ENCODE measurements at regions not wholly inside any gene's neighbourhood (a gene's known extent, or its start where the extent isn't known, plus 50 kb on each side); places are given as distances from the start of the nearest gene placed in this dataset.
"Not testable (repeated sequence)": the region's sequence is repeated elsewhere in the genome, so short reads cannot be mapped to it uniquely, and the experiment has no call there.

GRCh38 chr16:21344361-21344912, 66.3 kb upstream of the CRYM start:
- intact Hi-C loops (cut with DNase I); H3K27me3 ChIP-seq (ENCODE audit: control insufficient read depth, insufficient read depth); H3K9me3 ChIP-seq (ENCODE audit: control insufficient read depth, low read length); ATAC-seq; H3K4me1 ChIP-seq (ENCODE audit: control insufficient read depth, insufficient read depth, low read length); H3K27ac ChIP-seq (ENCODE audit: low read length); DNase-seq; H3K4me3 ChIP-seq (ENCODE audit: low read length): not testable (repeated sequence)
- 89% methylated on average over 12 of the region's 12 CpGs for WGBS

GRCh38 chr16:21341101-21341500, 63.0 kb upstream of the CRYM start:
- ATAC-seq: no peak
- 92% methylated on average over 3 of the region's 3 CpGs for WGBS

DNA sequence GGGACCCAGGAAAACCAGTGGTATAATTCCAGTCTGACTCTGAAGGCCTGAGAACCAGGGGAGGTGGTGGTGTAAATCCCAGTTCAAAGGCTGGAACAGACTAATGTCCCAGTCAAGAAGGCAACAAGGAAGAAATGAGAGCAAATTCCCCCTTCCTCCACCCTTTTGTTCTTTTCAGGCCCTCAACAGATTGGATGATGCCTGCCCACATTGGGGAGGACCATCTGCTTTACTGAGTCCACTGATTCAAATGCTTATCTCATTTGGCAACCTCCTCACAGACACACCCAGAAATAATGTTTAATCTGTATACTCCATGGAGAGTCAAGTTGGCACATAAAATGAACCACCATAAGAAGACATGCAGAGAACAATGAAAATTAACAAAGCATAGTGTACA, 61.9 kb upstream of the CRYM start:
- Histone ChIP-seq H3K9me3 (ENCODE audit: control insufficient read depth, low read length) (no peaks in the 10 kb centered on the region), H3K4me1 (ENCODE audit: control insufficient read depth, insufficient read depth, low read length) (no peaks in the 10 kb centered on the region), H3K27me3 (ENCODE audit: control insufficient read depth, insufficient read depth) (no peaks in the 10 kb centered on the region), H3K27ac (ENCODE audit: low read length) (no peak overlapping the region), H3K4me3 (ENCODE audit: low read length) (no peak overlapping the region)
- no peak for ATAC-seq
- DNase-seq: no peak
- intact Hi-C loops (cut with DNase I): loop anchor here in 1 of 4 donors (10.0 kb wide), 1 partner anchor 1335 kb away; no protein-coding TSS in a partner anchor

More at GRCh38 chr16:21341101-21341500, 63.0 kb upstream of the CRYM start:
- Histone ChIP-seq H3K27me3 (ENCODE audit: control insufficient read depth, insufficient read depth) (no peaks in the 10 kb centered on the region), H3K4me3 (ENCODE audit: low read length) (no peak overlapping the region), H3K4me1 (ENCODE audit: control insufficient read depth, insufficient read depth, low read length) (no peaks in the 10 kb centered on the region), H3K27ac (ENCODE audit: low read length) (no peak overlapping the region), H3K9me3 (ENCODE audit: control insufficient read depth, low read length) (no peaks in the 10 kb centered on the region)
- intact Hi-C loops (cut with DNase I): no loop called here
- no peak for DNase-seq

- no peak for ATAC-seq
- intact Hi-C loops (cut with DNase I): loop anchor here in 1 of 4 donors (10.0 kb wide), 1 partner anchor 1336 kb away; no protein-coding TSS in a partner anchor
- Histone ChIP-seq H3K27me3 (ENCODE audit: control insufficient read depth, insufficient read depth) (no peaks in the 10 kb centered on the region), H3K9me3 (ENCODE audit: control insufficient read depth, low read length) (no peaks in the 10 kb centered on the region), H3K4me3 (ENCODE audit: low read length) (no peak overlapping the region), H3K4me1 (ENCODE audit: control insufficient read depth, insufficient read depth, low read length) (no peaks in the 10 kb centered on the region), H3K27ac (ENCODE audit: low read length) (no peak overlapping the region)
- DNase-seq: no peak
- WGBS: 90% methylated on average over 4 of the region's 4 CpGs
These were observed 61.2 kb upstream of the CRYM start for GRCh38 chr16:21339269-21339641.

- intact Hi-C loops (cut with DNase I): loop anchor here in 1 of 4 donors (10.0 kb wide), 1 partner anchor 1336 kb away; no protein-coding TSS in a partner anchor
- no peaks in the 10 kb centered on the region for H3K27me3 ChIP-seq (ENCODE audit: control insufficient read depth, insufficient read depth)
- H3K4me1 ChIP-seq (ENCODE audit: control insufficient read depth, insufficient read depth, low read length): no peaks in the 10 kb centered on the region
- no peak overlapping the region for H3K27ac ChIP-seq (ENCODE audit: low read length)
- WGBS: 91% methylated on average over 6 of the region's 6 CpGs
- ATAC-seq: no peak
- H3K4me3 ChIP-seq (ENCODE audit: low read length): no peak overlapping the region
- no peaks in the 10 kb centered on the region for H3K9me3 ChIP-seq (ENCODE audit: control insufficient read depth, low read length)
- DNase-seq: no peak
These were observed 60.6 kb upstream of the CRYM start for GRCh38 chr16:21338537-21339268.

- Histone ChIP-seq H3K9me3 (ENCODE audit: control insufficient read depth, low read length) (no peaks in the 10 kb centered on the region), H3K27ac (ENCODE audit: low read length) (no peak overlapping the region), H3K4me1 (ENCODE audit: control insufficient read depth, insufficient read depth, low read length) (no peaks in the 10 kb centered on the region), H3K4me3 (ENCODE audit: low read length) (no peak overlapping the region), H3K27me3 (ENCODE audit: control insufficient read depth, insufficient read depth) (no peaks in the 10 kb centered on the region)
- ATAC-seq (no peak), DNase-seq (no peak)
- 84% methylated on average over 2 of the region's 2 CpGs for WGBS
- intact Hi-C loops (cut with DNase I): loop anchor here in 1 of 4 donors (10.0 kb wide), 1 partner anchor 1339 kb away; no protein-coding TSS in a partner anchor
These were observed 58.1 kb upstream of the CRYM start for GRCh38 chr16:21336231-21336630.

DNA sequence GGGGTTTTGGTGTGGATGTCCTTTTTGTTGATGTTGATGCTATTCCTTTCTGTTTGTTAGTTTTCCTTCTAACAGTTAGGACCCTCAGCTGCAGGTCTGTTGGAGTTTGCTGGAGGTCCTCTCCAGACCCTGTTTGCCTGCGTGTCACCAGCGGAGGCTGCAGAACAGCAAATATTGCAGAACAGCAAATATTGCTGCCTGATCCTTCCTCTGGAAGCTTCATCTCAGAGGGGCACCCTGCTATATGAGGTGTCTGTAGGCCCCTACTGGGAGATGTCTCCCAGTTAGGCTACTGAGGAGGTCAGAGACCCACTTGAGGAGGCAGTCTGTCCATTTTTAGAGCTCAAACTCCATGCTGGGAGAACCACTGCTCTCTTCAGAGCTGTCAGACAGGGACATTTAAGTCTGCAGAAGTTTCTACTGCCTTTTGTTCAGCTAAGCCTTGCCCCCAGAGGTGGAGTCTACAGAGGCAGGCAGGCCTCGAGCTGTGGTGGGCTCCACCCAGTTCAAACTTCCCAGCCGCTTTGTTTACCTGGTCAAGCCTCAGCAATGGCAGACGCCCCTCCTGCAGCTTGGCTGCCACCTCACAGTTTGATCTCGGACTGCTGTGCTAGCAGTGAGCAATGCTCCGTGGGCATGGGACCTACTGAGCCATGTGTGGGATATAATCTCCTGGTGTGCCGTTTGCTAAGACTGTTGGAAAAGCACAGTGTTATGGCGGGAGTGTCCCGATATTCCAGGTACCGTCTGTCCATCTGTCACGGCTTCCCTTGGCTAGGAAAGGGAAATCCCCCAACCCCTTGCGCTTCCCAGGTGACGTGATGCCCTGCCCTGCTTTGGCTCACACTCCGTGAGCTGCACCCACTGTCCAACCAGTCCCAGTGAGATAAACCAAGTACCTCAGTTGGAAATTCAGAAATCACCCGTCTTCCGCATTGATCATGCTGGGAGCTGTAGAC, 56.4 kb upstream of the CRYM start:
- not testable (repeated sequence) for DNase-seq; H3K4me1 ChIP-seq (ENCODE audit: control insufficient read depth, insufficient read depth, low read length); H3K27ac ChIP-seq (ENCODE audit: low read length); ATAC-seq; H3K9me3 ChIP-seq (ENCODE audit: control insufficient read depth, low read length); H3K4me3 ChIP-seq (ENCODE audit: low read length); H3K27me3 ChIP-seq (ENCODE audit: control insufficient read depth, insufficient read depth)
- intact Hi-C loops (cut with DNase I): loop anchor here in 1 of 4 donors (10.0 kb wide), 1 partner anchor 1340 kb away; no protein-coding TSS in a partner anchor
- 90% methylated on average over 17 of the region's 17 CpGs for WGBS

DNA sequence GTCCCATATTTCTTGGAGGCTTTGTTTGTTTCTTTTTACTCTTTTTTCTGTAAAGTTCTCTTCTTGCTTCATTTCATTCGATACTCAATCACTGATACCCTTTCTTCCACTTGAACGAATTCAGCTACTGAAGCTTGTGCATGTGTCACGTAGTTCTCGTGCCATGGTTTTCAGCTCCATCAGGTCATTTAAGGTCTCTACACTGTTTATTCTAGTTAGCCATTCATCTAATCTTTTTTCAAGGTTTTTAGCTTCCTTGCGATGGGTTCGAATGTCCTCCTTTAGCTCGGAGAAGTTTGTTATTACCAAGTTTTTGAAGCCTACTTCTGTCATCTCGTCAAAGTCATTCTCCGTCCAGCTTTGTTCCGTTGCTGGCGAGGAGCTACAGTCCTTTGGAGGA, 55.6 kb upstream of the CRYM start:
- intact Hi-C loops (cut with DNase I): loop anchor here in 1 of 4 donors (10.0 kb wide), 1 partner anchor 1341 kb away; no protein-coding TSS in a partner anchor
- not testable (repeated sequence) for H3K27me3 ChIP-seq (ENCODE audit: control insufficient read depth, insufficient read depth); H3K4me3 ChIP-seq (ENCODE audit: low read length); H3K4me1 ChIP-seq (ENCODE audit: control insufficient read depth, insufficient read depth, low read length); H3K27ac ChIP-seq (ENCODE audit: low read length); ATAC-seq; H3K9me3 ChIP-seq (ENCODE audit: control insufficient read depth, low read length); DNase-seq
- 94% methylated on average over 11 of the region's 11 CpGs for WGBS

Data from right cardiac atrium (tissue), 5 donors.